ENCODE measurements at regions not wholly inside any gene's neighbourhood (a gene's known extent, or its start where the extent isn't known, plus 50 kb on each side); places are given as distances from the start of the nearest gene placed in this dataset.

- Mint-ChIP-seq H3K36me3 (no peaks in the 10 kb centered on the region), H3K27me3 (no peaks in the 10 kb centered on the region), H3K4me3 (no peak overlapping the region), H3K27ac (no peak overlapping the region), H3K9me3 (peaks cover 13% of the 10 kb centered on the region), H3K4me1 (ENCODE audit: low read depth in 2 of 2) (no peaks in the 10 kb centered on the region)
- ATAC-seq (no peak), DNase-seq (ENCODE audit: low spot score) (no peak)
Measured at GRCh38 chr12:84691266-84691665, 221.3 kb downstream of the SLC6A15 start.

- H3K9me3 Mint-ChIP-seq: peaks cover 12% of the 10 kb centered on the region
- H3K4me3 Mint-ChIP-seq: no peak overlapping the region
- DNase-seq (ENCODE audit: low spot score): no peak
- H3K27ac Mint-ChIP-seq: no peak overlapping the region
- no peaks in the 10 kb centered on the region for H3K27me3 Mint-ChIP-seq
- no peak for ATAC-seq
- no peaks in the 10 kb centered on the region for H3K36me3 Mint-ChIP-seq
- no peaks in the 10 kb centered on the region for H3K4me1 Mint-ChIP-seq (ENCODE audit: low read depth in 2 of 2)
Measured at GRCh38 chr12:84689638-84690037, 223.0 kb downstream of the SLC6A15 start.

- no peak for DNase-seq (ENCODE audit: low spot score)
- no peak for ATAC-seq
- no peak overlapping the region for H3K27ac Mint-ChIP-seq
- peaks cover 17% of the 10 kb centered on the region for H3K9me3 Mint-ChIP-seq
- no peaks in the 10 kb centered on the region for H3K36me3 Mint-ChIP-seq
- H3K4me3 Mint-ChIP-seq: no peak overlapping the region
- no peaks in the 10 kb centered on the region for H3K27me3 Mint-ChIP-seq
- no peaks in the 10 kb centered on the region for H3K4me1 Mint-ChIP-seq (ENCODE audit: low read depth in 2 of 2)
Measured at GRCh38 chr12:84685379-84685778, 227.2 kb downstream of the SLC6A15 start.

- H3K4me3 Mint-ChIP-seq: no peak overlapping the region
- H3K36me3 Mint-ChIP-seq: no peaks in the 10 kb centered on the region
- H3K27me3 Mint-ChIP-seq: no peaks in the 10 kb centered on the region
- H3K27ac Mint-ChIP-seq: no peak overlapping the region
- H3K4me1 Mint-ChIP-seq (ENCODE audit: low read depth in 2 of 2): no peaks in the 10 kb centered on the region
- peaks cover 20% of the 10 kb centered on the region for H3K9me3 Mint-ChIP-seq
- no peak for ATAC-seq
- DNase-seq (ENCODE audit: low spot score): no peak
Measured at GRCh38 chr12:84676787-84677186, 235.8 kb downstream of the SLC6A15 start.

GRCh38 chr12:84661786-84662185 is 250.8 kb downstream of the SLC6A15 start:
- Mint-ChIP-seq H3K27me3 (no peaks in the 10 kb centered on the region), H3K36me3 (no peaks in the 10 kb centered on the region), H3K4me3 (no peak overlapping the region), H3K4me1 (ENCODE audit: low read depth in 2 of 2) (no peaks in the 10 kb centered on the region), H3K9me3 (no peaks in the 10 kb centered on the region), H3K27ac (no peak overlapping the region)
- ATAC-seq (no peak), DNase-seq (ENCODE audit: low spot score) (no peak)

GRCh38 chr12:84660139-84660538 is 252.5 kb downstream of the SLC6A15 start:
- DNase-seq (ENCODE audit: low spot score): no peak

GRCh38 chr12:84658877-84659276 is 253.7 kb downstream of the SLC6A15 start:
- DNase-seq (ENCODE audit: low spot score) (no peak), ATAC-seq (no peak)
- no peaks in the 10 kb centered on the region for H3K4me1 Mint-ChIP-seq (ENCODE audit: low read depth in 2 of 2)
- no peaks in the 10 kb centered on the region for H3K36me3 Mint-ChIP-seq
- no peaks in the 10 kb centered on the region for H3K9me3 Mint-ChIP-seq
- H3K27me3 Mint-ChIP-seq: no peaks in the 10 kb centered on the region
- no peak overlapping the region for H3K27ac Mint-ChIP-seq
- no peak overlapping the region for H3K4me3 Mint-ChIP-seq

More at GRCh38 chr12:84660139-84660538, 252.5 kb downstream of the SLC6A15 start:
- no peak overlapping the region for H3K27ac Mint-ChIP-seq
- no peak for ATAC-seq
- H3K4me1 Mint-ChIP-seq (ENCODE audit: low read depth in 2 of 2): no peaks in the 10 kb centered on the region
- no peaks in the 10 kb centered on the region for H3K9me3 Mint-ChIP-seq
- no peaks in the 10 kb centered on the region for H3K27me3 Mint-ChIP-seq
- H3K36me3 Mint-ChIP-seq: no peaks in the 10 kb centered on the region
- H3K4me3 Mint-ChIP-seq: no peak overlapping the region

GRCh38 chr12:84656705-84657104 is 255.9 kb downstream of the SLC6A15 start:
- H3K27ac Mint-ChIP-seq: no peak overlapping the region
- H3K36me3 Mint-ChIP-seq: no peaks in the 10 kb centered on the region
- H3K9me3 Mint-ChIP-seq: peaks cover 3% of the 10 kb centered on the region
- DNase-seq (ENCODE audit: low spot score): no peak
- no peak for ATAC-seq
- no peaks in the 10 kb centered on the region for H3K4me1 Mint-ChIP-seq (ENCODE audit: low read depth in 2 of 2)
- H3K4me3 Mint-ChIP-seq: no peak overlapping the region
- no peaks in the 10 kb centered on the region for H3K27me3 Mint-ChIP-seq

GRCh38 chr12:84653482-84653881 is 259.1 kb downstream of the SLC6A15 start:
- no peaks in the 10 kb centered on the region for H3K4me1 Mint-ChIP-seq (ENCODE audit: low read depth in 2 of 2)
- H3K9me3 Mint-ChIP-seq: peaks cover 6% of the 10 kb centered on the region

GRCh38 chr12:84648425-84648824 is 264.2 kb downstream of the SLC6A15 start:
- Mint-ChIP-seq H3K36me3 (no peaks in the 10 kb centered on the region), H3K9me3 (peaks cover 6% of the 10 kb centered on the region), H3K4me3 (no peak overlapping the region), H3K27me3 (no peaks in the 10 kb centered on the region), H3K4me1 (ENCODE audit: low read depth in 2 of 2) (no peaks in the 10 kb centered on the region), H3K27ac (no peak overlapping the region)
- DNase-seq (ENCODE audit: low spot score) (no peak), ATAC-seq (no peak)

More at GRCh38 chr12:84653482-84653881, 259.1 kb downstream of the SLC6A15 start:
- Mint-ChIP-seq H3K27ac (no peak overlapping the region), H3K4me3 (no peak overlapping the region), H3K27me3 (no peaks in the 10 kb centered on the region), H3K36me3 (no peaks in the 10 kb centered on the region)
- no peak for ATAC-seq
- no peak for DNase-seq (ENCODE audit: low spot score)

- Mint-ChIP-seq H3K27me3 (no peaks in the 10 kb centered on the region), H3K9me3 (peaks cover 1% of the 10 kb centered on the region), H3K27ac (no peak overlapping the region), H3K36me3 (no peaks in the 10 kb centered on the region), H3K4me1 (ENCODE audit: low read depth in 2 of 2) (no peaks in the 10 kb centered on the region), H3K4me3 (no peak overlapping the region)
- no peak for ATAC-seq
- no peak for DNase-seq (ENCODE audit: low spot score)
Measured at GRCh38 chr12:84644908-84645307, 267.7 kb downstream of the SLC6A15 start.

- no peak for DNase-seq (ENCODE audit: low spot score)
- Mint-ChIP-seq H3K9me3 (no peaks in the 10 kb centered on the region), H3K36me3 (no peaks in the 10 kb centered on the region), H3K4me1 (ENCODE audit: low read depth in 2 of 2) (no peaks in the 10 kb centered on the region), H3K27me3 (no peaks in the 10 kb centered on the region), H3K4me3 (no peak overlapping the region), H3K27ac (no peak overlapping the region)
- no peak for ATAC-seq
Measured at GRCh38 chr12:84643993-84644392, 268.6 kb downstream of the SLC6A15 start.

GRCh38 chr12:84641940-84642545 is 270.6 kb downstream of the SLC6A15 start:
- ATAC-seq (no peak), DNase-seq (ENCODE audit: low spot score) (no peak)
- Mint-ChIP-seq H3K9me3 (no peaks in the 10 kb centered on the region), H3K27ac (no peak overlapping the region), H3K4me1 (ENCODE audit: low read depth in 2 of 2) (no peaks in the 10 kb centered on the region), H3K4me3 (no peak overlapping the region), H3K27me3 (no peaks in the 10 kb centered on the region), H3K36me3 (no peaks in the 10 kb centered on the region)

- H3K27me3 Mint-ChIP-seq: no peaks in the 10 kb centered on the region
- no peaks in the 10 kb centered on the region for H3K36me3 Mint-ChIP-seq
- H3K9me3 Mint-ChIP-seq: no peaks in the 10 kb centered on the region
- ATAC-seq (no peak), DNase-seq (ENCODE audit: low spot score) (no peak)
- H3K4me1 Mint-ChIP-seq (ENCODE audit: low read depth in 2 of 2): no peaks in the 10 kb centered on the region
- H3K4me3 Mint-ChIP-seq: no peak overlapping the region
- no peak overlapping the region for H3K27ac Mint-ChIP-seq
Measured at GRCh38 chr12:84638811-84639368, 273.7 kb downstream of the SLC6A15 start.

- no peaks in the 10 kb centered on the region for H3K36me3 Mint-ChIP-seq
- H3K4me3 Mint-ChIP-seq: no peak overlapping the region
- DNase-seq (ENCODE audit: low spot score) (no peak), ATAC-seq (no peak)
- peaks cover 3% of the 10 kb centered on the region for H3K9me3 Mint-ChIP-seq
- H3K4me1 Mint-ChIP-seq (ENCODE audit: low read depth in 2 of 2): no peaks in the 10 kb centered on the region
- no peak overlapping the region for H3K27ac Mint-ChIP-seq
- H3K27me3 Mint-ChIP-seq: no peaks in the 10 kb centered on the region
Measured at GRCh38 chr12:84637926-84638325, 274.7 kb downstream of the SLC6A15 start.

Data from natural killer cell treated with Interleukin-12 subunit alpha and Interleukin-12 subunit beta and Interleukin-15 and Interleukin-18, amount 100 ng/mL, for 72 hours (primary cell).